ENCODE measurements at regions not wholly inside any gene's neighbourhood (a gene's known extent, or its start where the extent isn't known, plus 50 kb on each side); places are given as distances from the start of the nearest gene placed in this dataset.

DNA sequence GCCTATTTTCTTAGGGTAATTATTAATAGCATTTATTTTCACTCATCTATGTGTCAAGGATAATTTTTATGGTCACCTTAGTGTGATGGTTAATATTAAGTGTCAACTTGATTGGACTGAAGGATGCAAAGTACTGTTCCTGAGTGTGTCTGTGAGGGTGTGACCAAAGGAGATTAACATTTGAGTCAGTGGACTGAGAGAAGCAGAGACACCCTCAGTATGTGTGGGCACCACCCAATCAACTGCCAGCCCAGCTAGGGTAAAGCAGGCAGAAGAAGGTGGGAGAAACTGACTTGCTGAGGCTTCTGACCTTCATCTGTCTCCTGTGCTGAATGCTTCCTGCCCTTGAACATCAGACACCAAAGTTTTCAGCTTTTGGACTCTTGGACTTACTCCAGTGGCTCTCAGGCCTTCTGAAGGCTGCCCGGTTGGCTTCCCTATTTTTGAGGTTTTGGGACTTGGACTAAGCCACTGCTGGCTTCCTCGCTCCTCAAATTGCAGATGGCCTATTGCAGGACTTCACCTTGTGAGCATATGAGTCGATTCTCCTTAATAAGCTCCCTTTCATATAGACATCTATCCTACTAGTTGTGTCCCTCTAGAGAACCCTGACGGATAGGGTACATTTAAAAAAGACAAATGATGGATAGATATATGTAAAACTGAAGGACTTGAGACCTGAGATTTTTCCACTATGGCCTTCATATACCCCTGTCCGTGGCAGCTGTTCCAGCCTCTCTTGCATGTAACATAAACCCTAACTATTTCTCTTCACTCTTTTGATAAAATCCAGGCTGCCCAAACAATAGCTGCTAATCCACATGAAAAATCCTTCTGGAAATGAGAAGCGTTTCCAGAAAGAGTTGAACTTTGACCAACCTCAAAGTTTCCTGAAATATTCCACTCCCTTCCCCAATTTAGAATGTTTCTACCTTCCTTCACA lies 62.1 kb upstream of the RGS17 start:
- no peak for DNase-seq (ENCODE audit: low spot score)
- TF ChIP-seq, protein P1, sequence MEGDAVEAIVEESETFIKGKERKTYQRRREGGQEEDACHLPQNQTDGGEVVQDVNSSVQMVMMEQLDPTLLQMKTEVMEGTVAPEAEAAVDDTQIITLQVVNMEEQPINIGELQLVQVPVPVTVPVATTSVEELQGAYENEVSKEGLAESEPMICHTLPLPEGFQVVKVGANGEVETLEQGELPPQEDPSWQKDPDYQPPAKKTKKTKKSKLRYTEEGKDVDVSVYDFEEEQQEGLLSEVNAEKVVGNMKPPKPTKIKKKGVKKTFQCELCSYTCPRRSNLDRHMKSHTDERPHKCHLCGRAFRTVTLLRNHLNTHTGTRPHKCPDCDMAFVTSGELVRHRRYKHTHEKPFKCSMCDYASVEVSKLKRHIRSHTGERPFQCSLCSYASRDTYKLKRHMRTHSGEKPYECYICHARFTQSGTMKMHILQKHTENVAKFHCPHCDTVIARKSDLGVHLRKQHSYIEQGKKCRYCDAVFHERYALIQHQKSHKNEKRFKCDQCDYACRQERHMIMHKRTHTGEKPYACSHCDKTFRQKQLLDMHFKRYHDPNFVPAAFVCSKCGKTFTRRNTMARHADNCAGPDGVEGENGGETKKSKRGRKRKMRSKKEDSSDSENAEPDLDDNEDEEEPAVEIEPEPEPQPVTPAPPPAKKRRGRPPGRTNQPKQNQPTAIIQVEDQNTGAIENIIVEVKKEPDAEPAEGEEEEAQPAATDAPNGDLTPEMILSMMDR (IDR thresholded peaks at IDR 0.05; ENCODE audit: extremely low read depth, missing control alignments), result no peak

DNA sequence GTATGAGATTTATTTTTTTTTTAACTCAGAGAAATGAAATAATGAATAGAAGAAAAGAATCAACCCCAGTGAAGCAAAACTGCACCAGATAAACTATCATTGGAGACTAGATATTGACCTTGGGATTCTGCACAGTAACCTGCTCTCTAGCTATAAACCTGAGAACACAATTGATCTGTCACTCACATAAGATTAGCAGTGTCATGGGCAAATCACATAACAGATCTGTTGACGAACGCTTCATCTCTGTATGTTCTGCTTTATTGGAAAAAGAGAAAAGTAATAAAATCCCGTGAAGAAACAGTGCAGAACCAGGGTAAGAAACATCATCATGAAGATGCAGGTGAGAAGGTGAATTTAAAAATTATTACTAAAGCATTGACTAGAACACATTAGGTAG lies 52.8 kb upstream of the RGS17 start:
- DNase-seq (ENCODE audit: low spot score), result no peak
- TF ChIP-seq, protein P1 (IDR thresholded peaks at IDR 0.05; ENCODE audit: extremely low read depth, missing control alignments), result no peak

All from GM20000 (cell line).